ENCODE measurements at regions not wholly inside any gene's neighbourhood (a gene's known extent, or its start where the extent isn't known, plus 50 kb on each side); places are given as distances from the start of the nearest gene placed in this dataset.

- FAIRE-seq (no peak), DNase-seq (ENCODE audit: low read depth, low spot score) (no peak)
- Histone ChIP-seq H2AFZ (ENCODE audit: control insufficient read depth, low read length) (no peak overlapping the region), H3K27ac (ENCODE audit: control insufficient read depth, insufficient read depth, low read length) (no peak overlapping the region), H3K79me2 (ENCODE audit: control insufficient read depth, insufficient read depth, low read length) (no peaks in the 10 kb centered on the region), H3K36me3 (ENCODE audit: control insufficient read depth in 2 of 2, extremely low read depth in 1 of 2, insufficient read depth in 2 of 2, low read length in 2 of 2) (no peaks in the 10 kb centered on the region), H3K4me2 (ENCODE audit: control insufficient read depth, extremely low read depth, insufficient read depth, low read depth, low read length) (no peak overlapping the region), H3K27me3 (ENCODE audit: control insufficient read depth, extremely low read depth, insufficient read depth, low read length) (peaks cover 3% of the 10 kb centered on the region), H3K9me3 (ENCODE audit: control insufficient read depth, low read depth, low read length) (no peaks in the 10 kb centered on the region), H3K9ac (ENCODE audit: control insufficient read depth, extremely low read depth, insufficient read depth, low read length) (no peak overlapping the region), H3K4me1 (ENCODE audit: control insufficient read depth, extremely low read depth, insufficient read depth, low read length) (peaks cover 10% of the 10 kb centered on the region), H3K9me1 (ENCODE audit: control insufficient read depth, extremely low read depth, insufficient read depth, low read length) (no peaks in the 10 kb centered on the region), H3K4me3 (ENCODE audit: control insufficient read depth in 2 of 3, extremely low read depth in 1 of 3, insufficient read depth in 2 of 3, low read depth in 1 of 3, low read length in 3 of 3) (no peak overlapping the region), H4K20me1 (ENCODE audit: control insufficient read depth, extremely low read depth, insufficient read depth, low read length) (no peaks in the 10 kb centered on the region)
- no peak for TF ChIP-seq EZH2 (IDR thresholded peaks at IDR 0.05; ENCODE audit: low read length)
- TF ChIP-seq, protein P1, sequence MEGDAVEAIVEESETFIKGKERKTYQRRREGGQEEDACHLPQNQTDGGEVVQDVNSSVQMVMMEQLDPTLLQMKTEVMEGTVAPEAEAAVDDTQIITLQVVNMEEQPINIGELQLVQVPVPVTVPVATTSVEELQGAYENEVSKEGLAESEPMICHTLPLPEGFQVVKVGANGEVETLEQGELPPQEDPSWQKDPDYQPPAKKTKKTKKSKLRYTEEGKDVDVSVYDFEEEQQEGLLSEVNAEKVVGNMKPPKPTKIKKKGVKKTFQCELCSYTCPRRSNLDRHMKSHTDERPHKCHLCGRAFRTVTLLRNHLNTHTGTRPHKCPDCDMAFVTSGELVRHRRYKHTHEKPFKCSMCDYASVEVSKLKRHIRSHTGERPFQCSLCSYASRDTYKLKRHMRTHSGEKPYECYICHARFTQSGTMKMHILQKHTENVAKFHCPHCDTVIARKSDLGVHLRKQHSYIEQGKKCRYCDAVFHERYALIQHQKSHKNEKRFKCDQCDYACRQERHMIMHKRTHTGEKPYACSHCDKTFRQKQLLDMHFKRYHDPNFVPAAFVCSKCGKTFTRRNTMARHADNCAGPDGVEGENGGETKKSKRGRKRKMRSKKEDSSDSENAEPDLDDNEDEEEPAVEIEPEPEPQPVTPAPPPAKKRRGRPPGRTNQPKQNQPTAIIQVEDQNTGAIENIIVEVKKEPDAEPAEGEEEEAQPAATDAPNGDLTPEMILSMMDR (optimal IDR thresholded peaks at IDR 0.05 in 1 of 3, IDR thresholded peaks at IDR 0.05 in 1 of 3, conservative IDR thresholded peaks at IDR 0.05 in 1 of 3; ENCODE audit: extremely low read depth in 1 of 3, insufficient read depth in 2 of 3, low read length in 3 of 3), result no peak
- dilution Hi-C loops (cut with MboI; ENCODE audit: extremely low pct_ligation_motif_present, low sequenced_read_pairs), result no loop called here
Observed at GRCh38 chr1:29650476-29650875, 414.2 kb downstream of the PTPRU start.

- Histone ChIP-seq H3K4me3 (ENCODE audit: control insufficient read depth in 2 of 3, extremely low read depth in 1 of 3, insufficient read depth in 2 of 3, low read depth in 1 of 3, low read length in 3 of 3) (no peak overlapping the region), H3K27me3 (ENCODE audit: control insufficient read depth, extremely low read depth, insufficient read depth, low read length) (peaks cover 3% of the 10 kb centered on the region), H2AFZ (ENCODE audit: control insufficient read depth, low read length) (no peak overlapping the region), H3K9me1 (ENCODE audit: control insufficient read depth, extremely low read depth, insufficient read depth, low read length) (no peaks in the 10 kb centered on the region), H3K36me3 (ENCODE audit: control insufficient read depth in 2 of 2, extremely low read depth in 1 of 2, insufficient read depth in 2 of 2, low read length in 2 of 2) (no peaks in the 10 kb centered on the region), H3K4me1 (ENCODE audit: control insufficient read depth, extremely low read depth, insufficient read depth, low read length) (peaks cover 10% of the 10 kb centered on the region), H4K20me1 (ENCODE audit: control insufficient read depth, extremely low read depth, insufficient read depth, low read length) (no peaks in the 10 kb centered on the region), H3K27ac (ENCODE audit: control insufficient read depth, insufficient read depth, low read length) (no peak overlapping the region), H3K4me2 (ENCODE audit: control insufficient read depth, extremely low read depth, insufficient read depth, low read depth, low read length) (peak overlapping the region; percentile 25), H3K79me2 (ENCODE audit: control insufficient read depth, insufficient read depth, low read length) (no peaks in the 10 kb centered on the region), H3K9me3 (ENCODE audit: control insufficient read depth, low read depth, low read length) (no peaks in the 10 kb centered on the region), H3K9ac (ENCODE audit: control insufficient read depth, extremely low read depth, insufficient read depth, low read length) (no peak overlapping the region)
- dilution Hi-C loops (cut with MboI; ENCODE audit: extremely low pct_ligation_motif_present, low sequenced_read_pairs), result no loop called here
- no peak for TF ChIP-seq EZH2 (IDR thresholded peaks at IDR 0.05; ENCODE audit: low read length)
- TF ChIP-seq, protein P1 (optimal IDR thresholded peaks at IDR 0.05 in 1 of 3, IDR thresholded peaks at IDR 0.05 in 1 of 3, conservative IDR thresholded peaks at IDR 0.05 in 1 of 3; ENCODE audit: extremely low read depth in 1 of 3, insufficient read depth in 2 of 3, low read length in 3 of 3), result no peak
- DNase-seq (ENCODE audit: low read depth, low spot score) (no peak), FAIRE-seq (no peak)
Observed at GRCh38 chr1:29650041-29650400, 413.7 kb downstream of the PTPRU start.

Data from keratinocyte (primary cell).